Ovary (tissue), 7 donors: ENCODE measurements at regions not wholly inside any gene's neighbourhood (a gene's known extent, or its start where the extent isn't known, plus 50 kb on each side); places are given as distances from the start of the nearest gene placed in this dataset.

Experiments used
- DNase-seq, 5 donors: peaks; one replicate each; pipeline ENCODE4 v3.0.0-alpha.2; 2019 to 2020
- H3K27ac ChIP-seq, 2 donors: fragments of 200-600 bp; one replicate each; pipeline versions ENCODE4 v1.5.1 to v1.8.0; 2019 to 2022
- H3K27me3 ChIP-seq: fragments of 200-600 bp; one replicate; pipeline ENCODE4 v1.8.0; 2022
- H3K36me3 ChIP-seq: fragments of 200-600 bp; sonication (generic); one replicate; pipeline ENCODE4 v1.5.1; 2019
- H3K4me1 ChIP-seq: one replicate; pipeline ENCODE4 v1.8.1; 2013; ENCODE audit warnings: mild to moderate bottlenecking, moderate library complexity; ENCODE audit not compliant: insufficient read depth
- H3K4me3 ChIP-seq: fragments of 200-600 bp; sonication (generic); one replicate; pipeline ENCODE4 v1.5.1; 2017
- H3K9me3 ChIP-seq, 2 donors: fragments of 200-600 bp in 1 of 2; sonication (generic) in 1 of 2; one replicate each; pipeline versions ENCODE4 v1.5.1 to v1.8.1; 2013 to 2019; ENCODE audit warnings: mild to moderate bottlenecking in 1 of 2, moderate library complexity in 1 of 2
- CTCF ChIP-seq, 3 donors: fragments of 450-650 bp in 2 of 3; fragments of 200-600 bp in 1 of 3; IDR thresholded peaks; one replicate each; pipeline versions ENCODE4 v1.5.1 to v1.8.0; 2016 to 2022; ENCODE audit warnings: antibody characterized with exemption in 3 of 3, mild to moderate bottlenecking in 1 of 3
- EP300 ChIP-seq: sonication (generic); formaldehyde crosslinking; IDR thresholded peaks from one replicate; pipeline ENCODE4 v1.6.1; 2017; ENCODE audit warnings: antibody characterized with exemption
- POLR2A ChIP-seq: fragments of 450-650 bp; IDR thresholded peaks from one replicate; pipeline ENCODE4 v1.6.1; 2017; ENCODE audit warnings: antibody characterized with exemption, mild to moderate bottlenecking, moderate library complexity
- WGBS, 3 donors: extraction: QIAGEN DNeasy Blood & Tissue Kit in 1 of 3; methylation state at CpG; one replicate each; pipeline versions ENCODE4 v1.1.5 to v1.1.7; 2013 to 2017; 5-methylcytosine and 5-hydroxymethylcytosine counted together
- intact Hi-C, 4 donors: fragments of 100-400 bp; cut with DNase I; formaldehyde crosslinking; loops; one replicate each; pipeline versions ENCODE4 v1.11.0 to v1.15.1; 2022 to 2023
- donor health status: DM: no; HTN: no; CAD: no; lungs with moderate emphysema.
- donor health status: DM: no; HTN: no; CAD: no.
- donor health status: Bipolar disorder and iron deficiency.
- donor health status: DM: no; HTN: no; CAD: no.
- donor health status: DM: yes; HTN: yes; CAD: no.

GRCh38 chr14:41986700-41987099, 380.0 kb downstream of the LRFN5 start:
- no peak overlapping the region for H3K27ac ChIP-seq
- H3K36me3 ChIP-seq = no peaks in the 10 kb centered on the region
- intact Hi-C loops = no loop called here
- H3K4me3 ChIP-seq = no peak overlapping the region
- no peaks in the 10 kb centered on the region for H3K9me3 ChIP-seq
- DNase-seq = no peak
- H3K4me1 ChIP-seq = no peaks in the 10 kb centered on the region
- TF ChIP-seq CTCF (IDR thresholded peaks at IDR 0.05) = no peak
- TF ChIP-seq POLR2A = no peak
- TF ChIP-seq EP300 = no peak
- no peaks in the 10 kb centered on the region for H3K27me3 ChIP-seq

- Histone ChIP-seq H3K4me3 (no peak overlapping the region), H3K9me3 (no peaks in the 10 kb centered on the region), H3K27ac (no peak overlapping the region), H3K27me3 (no peaks in the 10 kb centered on the region), H3K36me3 (no peaks in the 10 kb centered on the region), H3K4me1 (no peaks in the 10 kb centered on the region)
- intact Hi-C loops = no loop called here
- DNase-seq = no peak
- 48 to 54% (median 49%) methylated on average over 2 of the region's 2 CpGs for WGBS, 3 donors
- TF ChIP-seq EP300 (no peak), POLR2A (no peak), CTCF (IDR thresholded peaks at IDR 0.05) (no peak)
Measured at GRCh38 chr14:41986083-41986645, 379.5 kb downstream of the LRFN5 start.

GRCh38 chr14:41973178-41973577, 366.5 kb downstream of the LRFN5 start:
- no peaks in the 10 kb centered on the region for H3K36me3 ChIP-seq
- no peak overlapping the region for H3K27ac ChIP-seq
- no peak for TF ChIP-seq EP300
- TF ChIP-seq CTCF (IDR thresholded peaks at IDR 0.05) = no peak
- TF ChIP-seq POLR2A = no peak
- WGBS, 3 donors = 63 to 73% (median 67%) methylated on average over 2 of the region's 2 CpGs
- H3K4me3 ChIP-seq = no peak overlapping the region
- DNase-seq = no peak
- intact Hi-C loops = no loop called here
- no peaks in the 10 kb centered on the region for H3K27me3 ChIP-seq
- H3K9me3 ChIP-seq = peaks cover 0 to 3% of the 10 kb centered on the region in 2 donors
- no peaks in the 10 kb centered on the region for H3K4me1 ChIP-seq

GRCh38 chr14:41972531-41972930, 365.9 kb downstream of the LRFN5 start:
- TF ChIP-seq EP300 (no peak), POLR2A (no peak), CTCF (IDR thresholded peaks at IDR 0.05) (no peak)
- no peaks in the 10 kb centered on the region for H3K27me3 ChIP-seq
- H3K36me3 ChIP-seq = no peaks in the 10 kb centered on the region
- H3K27ac ChIP-seq = no peak overlapping the region
- intact Hi-C loops = no loop called here
- no peak overlapping the region for H3K4me3 ChIP-seq
- peaks cover 0 to 3% of the 10 kb centered on the region in 2 donors for H3K9me3 ChIP-seq
- DNase-seq = no peak
- H3K4me1 ChIP-seq = no peaks in the 10 kb centered on the region

- no peak overlapping the region for H3K4me3 ChIP-seq
- intact Hi-C loops = no loop called here
- H3K27me3 ChIP-seq = no peaks in the 10 kb centered on the region
- no peaks in the 10 kb centered on the region for H3K9me3 ChIP-seq
- no peak overlapping the region for H3K27ac ChIP-seq
- no peaks in the 10 kb centered on the region for H3K36me3 ChIP-seq
- TF ChIP-seq CTCF (IDR thresholded peaks at IDR 0.05) = no peak
- TF ChIP-seq EP300 = no peak
- TF ChIP-seq POLR2A = no peak
- H3K4me1 ChIP-seq = no peaks in the 10 kb centered on the region
- no peak for DNase-seq
- WGBS, 3 donors = 44 to 52% (median 48%) methylated on average over 3 of the region's 3 CpGs
Measured at GRCh38 chr14:41960281-41960680, 353.6 kb downstream of the LRFN5 start.
